GM19351 (cell line): ENCODE measurements at regions not wholly inside any gene's neighbourhood (a gene's known extent, or its start where the extent isn't known, plus 50 kb on each side); places are given as distances from the start of the nearest gene placed in this dataset.
"Not testable (repeated sequence)": the region's sequence is repeated elsewhere in the genome, so short reads cannot be mapped to it uniquely, and the experiment has no call there.

Experiments
- ATAC-seq: cut with Tn5 transposase; IDR thresholded peaks from one replicate; pipeline ENCODE4 v1.9.1; 2021; ENCODE audit warnings: mild to moderate bottlenecking, moderate library complexity; ENCODE audit not compliant: unreplicated experiment

DNA sequence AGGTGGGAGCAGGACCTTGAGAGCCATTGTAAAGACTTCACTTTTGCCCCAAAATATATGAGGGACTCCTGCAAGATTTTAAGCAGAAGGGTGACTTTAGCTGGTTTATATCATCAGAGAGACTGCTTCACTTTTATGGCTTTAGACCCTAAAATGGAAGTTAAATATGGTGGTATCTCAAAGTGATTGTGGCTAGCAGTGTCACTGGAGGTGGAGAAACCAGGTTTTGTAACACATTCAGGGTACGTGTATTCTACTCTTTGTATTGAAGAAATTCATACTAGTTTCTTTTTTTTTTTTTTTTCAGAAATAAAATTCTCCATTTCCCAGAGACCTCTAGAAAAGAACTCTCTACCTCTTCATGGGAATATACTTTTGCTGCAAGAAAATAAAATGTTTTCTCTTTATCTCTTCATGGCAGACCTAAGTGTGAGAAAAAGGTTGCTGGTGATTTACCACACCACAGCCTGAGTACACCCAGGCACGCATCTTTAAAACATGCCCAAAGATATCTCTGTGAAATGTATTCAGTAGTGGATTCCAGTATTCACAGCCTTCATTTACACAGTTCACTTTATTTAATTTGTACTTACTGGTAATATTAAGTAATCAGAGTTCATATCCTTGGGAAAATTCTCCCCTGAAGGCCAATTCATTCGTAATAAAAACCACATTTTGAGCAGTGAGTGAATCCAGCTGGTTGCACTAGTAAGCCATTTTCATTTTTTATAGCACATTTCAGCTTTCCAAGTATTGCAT lies 74.3 kb upstream of the GUCY1A1 start:
- no peak for ATAC-seq

DNA sequence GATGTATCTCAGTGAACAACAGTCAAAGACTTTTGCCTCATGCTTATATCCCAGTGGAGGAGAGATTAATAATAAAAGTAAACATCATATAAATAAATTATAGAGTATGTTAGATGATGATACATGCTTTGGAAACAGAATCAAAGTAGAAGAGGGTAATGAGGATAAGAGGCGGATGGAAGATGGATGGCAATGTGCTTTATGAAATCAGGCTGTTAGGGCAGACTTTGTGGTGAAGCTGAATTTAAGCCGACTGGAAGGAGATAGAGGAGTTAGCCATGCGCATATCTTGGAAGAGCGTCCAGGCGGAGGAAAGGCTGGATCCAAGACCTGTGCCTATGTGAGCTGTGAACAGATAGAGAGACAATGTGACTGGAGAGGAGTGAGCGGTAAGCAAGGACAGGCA lies 74.9 kb upstream of the GUCY1A1 start:
- no peak for ATAC-seq

DNA sequence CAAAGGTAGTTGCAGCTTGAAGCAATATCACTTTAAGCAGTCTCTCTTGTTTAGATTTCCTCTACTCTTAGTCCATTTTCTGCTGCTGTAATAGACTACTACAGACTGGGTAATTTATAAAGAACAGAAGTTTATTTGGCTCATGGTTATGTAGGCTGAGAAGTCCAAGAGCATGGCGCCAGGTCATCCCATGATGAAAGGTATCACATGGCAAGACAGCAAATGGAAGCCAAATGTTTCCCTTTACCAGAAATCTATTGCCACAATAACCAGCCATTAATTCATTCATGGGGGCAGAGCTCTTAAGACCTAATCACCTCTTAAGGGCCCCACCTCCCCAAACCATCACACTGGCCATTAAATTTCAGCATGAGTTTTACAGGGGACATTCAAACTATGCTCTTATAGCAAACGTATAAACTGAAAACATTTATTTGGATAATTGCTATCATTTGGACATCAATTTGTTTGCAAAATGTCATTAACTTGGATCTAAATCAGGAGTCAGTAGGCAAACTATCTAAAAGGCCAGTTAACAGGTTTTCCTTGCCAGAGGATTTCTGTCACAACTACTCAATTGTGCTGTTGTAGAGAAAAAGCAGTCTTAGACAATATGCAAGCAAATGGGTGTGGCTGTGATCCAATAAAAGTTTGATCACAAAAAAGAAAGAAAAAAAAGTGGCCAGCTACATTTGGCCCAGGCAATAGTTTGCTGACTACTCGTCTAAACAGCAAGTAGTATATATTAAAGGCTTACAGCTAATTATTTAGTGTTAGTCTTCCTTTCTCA lies 75.7 kb upstream of the GUCY1A1 start:
- ATAC-seq: no peak

DNA sequence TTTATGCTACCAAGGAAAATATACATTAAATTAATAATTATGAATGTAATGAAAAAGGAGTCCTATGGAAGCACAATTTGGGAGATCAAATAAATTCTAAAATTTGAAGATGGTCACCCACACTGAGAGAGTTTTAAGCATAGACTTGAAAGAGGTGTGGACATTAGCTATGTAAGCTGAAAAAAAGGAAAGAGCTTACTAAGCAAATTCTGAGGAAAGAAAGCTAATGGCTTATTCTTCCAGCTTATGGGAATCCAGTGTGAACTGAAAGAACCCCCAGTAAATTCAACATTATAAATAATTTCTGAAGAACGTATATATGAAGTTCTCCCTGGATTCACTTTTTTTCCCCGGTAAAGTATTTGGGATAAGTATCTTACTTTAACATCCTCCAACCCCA lies 78.2 kb upstream of the GUCY1A1 start:
- ATAC-seq: no peak

DNA sequence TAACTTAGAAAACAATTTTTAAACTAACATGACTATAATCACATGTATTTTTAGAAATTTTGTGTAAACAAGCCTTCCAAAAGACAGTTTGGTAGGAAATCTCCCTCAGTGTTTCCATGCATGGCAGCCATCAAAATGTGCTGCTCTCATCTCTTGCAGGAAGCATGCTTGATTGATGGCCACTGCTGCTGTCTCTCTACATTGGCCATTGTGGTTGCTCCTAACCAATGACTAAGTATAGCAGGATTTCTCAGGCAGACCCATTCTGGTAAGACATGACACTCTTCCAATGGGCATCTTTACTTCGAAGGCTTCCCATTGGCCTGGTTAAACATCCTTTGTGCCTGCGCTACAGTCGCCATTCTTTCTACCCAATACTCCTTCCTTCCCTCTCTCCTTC lies 78.9 kb upstream of the GUCY1A1 start:
- ATAC-seq: no peak

DNA sequence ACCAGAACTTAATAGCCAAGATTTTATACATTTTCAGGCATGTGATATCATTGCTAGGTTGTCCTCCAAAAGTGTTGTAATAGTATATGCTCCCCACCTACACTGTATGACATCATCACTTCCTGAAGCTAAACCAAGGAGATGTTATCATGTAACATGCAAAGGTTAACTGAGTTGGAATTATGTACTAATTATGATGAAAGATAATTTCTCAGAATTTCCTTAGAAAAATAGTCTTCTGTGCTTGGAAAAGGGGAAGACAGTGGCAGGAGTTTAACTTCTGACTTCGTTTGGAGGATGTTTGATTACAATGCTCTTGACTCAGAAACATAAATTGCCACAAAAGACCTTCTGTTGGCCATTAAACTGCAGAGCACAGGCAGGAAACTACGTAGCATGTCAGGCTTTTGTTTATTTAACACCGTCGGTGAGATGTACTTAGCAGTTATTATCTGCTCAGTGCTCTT lies 83.6 kb upstream of the GUCY1A1 start:
- ATAC-seq: no peak

DNA sequence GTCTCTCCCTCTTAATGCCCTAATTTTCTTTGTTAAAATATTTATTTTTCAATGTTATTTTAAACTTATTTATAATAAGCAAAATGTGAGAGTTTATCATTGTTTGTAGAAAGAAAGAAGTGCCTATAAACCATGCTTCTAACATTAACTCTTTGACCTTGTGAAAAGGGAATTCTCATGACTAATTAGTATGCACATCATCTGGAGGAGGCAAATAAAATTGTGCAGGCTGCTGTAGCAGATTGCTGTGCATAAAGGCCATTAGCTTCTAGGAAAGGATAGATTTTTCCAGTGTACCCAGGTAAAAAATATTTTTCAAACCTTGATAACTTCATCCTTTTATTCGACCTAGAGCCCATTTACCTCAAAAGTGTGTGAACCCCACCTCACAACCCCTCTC lies 84.6 kb upstream of the GUCY1A1 start:
- ATAC-seq: no peak

DNA sequence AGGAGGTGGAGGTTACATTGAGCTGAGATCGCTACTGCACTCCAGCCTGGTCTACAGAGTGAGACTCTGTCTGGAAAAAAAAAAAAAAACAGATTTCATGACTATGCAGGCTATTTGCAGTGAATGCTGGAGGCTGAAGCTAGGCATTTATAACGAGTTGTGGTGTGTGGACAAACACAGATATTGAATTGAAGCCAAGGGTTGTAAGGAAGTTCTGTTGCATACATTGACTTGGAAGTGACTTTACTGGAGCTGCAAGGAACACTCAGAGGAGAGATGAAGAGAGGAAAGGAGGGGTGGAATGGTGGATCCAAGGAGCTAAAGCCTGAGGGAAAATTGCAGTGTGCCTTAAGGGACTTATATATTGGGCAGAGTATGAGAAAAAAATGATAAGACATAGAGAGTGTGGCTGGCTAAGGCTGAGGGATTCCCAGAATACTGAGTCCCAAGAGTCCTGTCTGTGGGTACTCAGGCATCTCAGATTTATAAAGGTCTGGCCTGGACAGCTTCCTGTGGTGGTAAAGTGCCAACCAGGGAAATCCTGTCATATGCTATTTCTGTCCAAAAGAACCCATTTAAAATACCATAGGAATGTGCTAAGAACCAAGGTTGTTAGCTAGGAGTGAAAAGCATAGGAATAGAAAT lies 87.8 kb upstream of the GUCY1A1 start:
- ATAC-seq: no peak

DNA sequence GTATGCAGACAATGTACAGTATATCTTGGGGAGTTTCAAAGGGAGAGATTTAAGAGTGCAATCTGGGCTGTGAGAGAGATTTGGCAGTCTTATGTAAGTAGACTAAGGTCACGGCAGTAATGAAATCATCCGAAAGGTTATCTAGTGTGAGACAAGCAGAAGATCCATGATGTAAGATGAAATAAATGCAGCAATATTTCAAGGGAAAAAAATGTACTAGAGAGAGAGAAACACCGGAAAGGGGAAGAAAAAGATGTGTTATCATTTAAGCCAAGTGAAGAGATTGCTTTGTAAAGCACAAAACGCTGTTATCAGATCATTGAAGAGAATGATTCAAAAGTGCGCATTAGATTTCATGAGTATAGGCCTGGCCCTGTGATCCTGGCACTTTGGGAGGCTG lies 88.4 kb upstream of the GUCY1A1 start:
- no peak for ATAC-seq

DNA sequence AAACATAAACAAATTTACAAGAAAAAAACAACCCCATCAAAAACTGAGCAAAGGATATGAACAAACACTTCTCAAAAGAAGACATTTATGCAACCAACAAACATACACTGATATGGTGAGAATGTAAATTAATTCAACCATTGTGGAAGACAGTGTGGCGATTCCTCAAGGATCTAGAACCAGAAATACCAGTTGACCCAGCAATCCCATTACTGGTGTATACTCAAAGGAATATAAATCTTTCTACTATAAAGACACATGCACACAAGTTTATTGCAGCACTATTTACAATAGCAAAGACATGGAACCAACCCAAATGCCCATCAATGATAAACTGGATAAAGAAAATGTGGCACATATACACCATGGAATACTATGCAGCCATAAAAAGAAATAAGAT lies 92.3 kb upstream of the GUCY1A1 start:
- not testable (repeated sequence) for ATAC-seq

DNA sequence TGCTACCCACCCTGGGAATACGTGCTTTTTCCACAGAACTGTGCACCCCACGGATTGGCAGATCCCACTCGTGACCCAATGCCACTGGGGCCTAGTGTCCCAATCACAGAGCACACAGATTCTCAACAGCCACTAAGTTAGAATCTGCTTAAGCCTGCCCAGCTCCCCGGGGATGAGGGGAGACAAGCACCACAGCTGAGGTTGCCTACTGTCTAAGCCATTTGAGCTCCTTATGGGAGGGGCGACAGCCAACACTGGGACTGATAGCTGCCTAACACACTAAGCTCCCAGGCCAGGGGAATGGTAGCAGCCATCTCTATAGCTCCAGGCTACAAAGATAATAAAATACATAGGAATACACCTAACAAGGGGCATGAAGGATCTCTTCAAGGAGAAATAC lies 93.5 kb upstream of the GUCY1A1 start:
- no peak for ATAC-seq

DNA sequence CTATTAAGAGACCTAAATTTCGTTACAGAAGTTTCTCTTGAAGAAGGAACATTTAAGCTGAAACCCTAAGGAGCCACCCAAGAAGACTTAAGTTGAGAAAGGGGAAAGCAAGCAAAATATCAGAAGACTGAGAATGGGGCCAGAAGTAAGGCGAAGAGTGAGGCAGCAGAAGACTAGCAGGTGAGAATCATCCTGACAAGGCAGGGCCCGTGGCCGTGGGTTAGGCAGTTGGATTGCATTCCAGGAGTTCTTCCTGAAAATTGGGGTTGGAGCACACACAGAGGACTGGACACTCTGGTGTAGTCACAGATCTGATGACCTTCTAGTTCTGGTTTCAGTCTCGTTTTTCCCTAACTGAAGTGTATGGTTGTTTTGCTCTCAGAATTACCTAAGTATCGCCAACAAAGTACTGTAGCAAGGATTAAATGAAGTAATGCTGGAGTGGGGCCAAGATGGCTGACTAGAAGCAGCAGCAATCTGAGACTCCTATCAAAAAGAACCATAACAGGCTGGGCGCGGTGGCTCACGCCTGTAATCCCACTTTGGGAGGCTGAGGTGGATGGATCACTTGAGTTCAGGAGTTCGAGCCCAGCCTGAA lies 94.4 kb upstream of the GUCY1A1 start:
- ATAC-seq: no peak

DNA sequence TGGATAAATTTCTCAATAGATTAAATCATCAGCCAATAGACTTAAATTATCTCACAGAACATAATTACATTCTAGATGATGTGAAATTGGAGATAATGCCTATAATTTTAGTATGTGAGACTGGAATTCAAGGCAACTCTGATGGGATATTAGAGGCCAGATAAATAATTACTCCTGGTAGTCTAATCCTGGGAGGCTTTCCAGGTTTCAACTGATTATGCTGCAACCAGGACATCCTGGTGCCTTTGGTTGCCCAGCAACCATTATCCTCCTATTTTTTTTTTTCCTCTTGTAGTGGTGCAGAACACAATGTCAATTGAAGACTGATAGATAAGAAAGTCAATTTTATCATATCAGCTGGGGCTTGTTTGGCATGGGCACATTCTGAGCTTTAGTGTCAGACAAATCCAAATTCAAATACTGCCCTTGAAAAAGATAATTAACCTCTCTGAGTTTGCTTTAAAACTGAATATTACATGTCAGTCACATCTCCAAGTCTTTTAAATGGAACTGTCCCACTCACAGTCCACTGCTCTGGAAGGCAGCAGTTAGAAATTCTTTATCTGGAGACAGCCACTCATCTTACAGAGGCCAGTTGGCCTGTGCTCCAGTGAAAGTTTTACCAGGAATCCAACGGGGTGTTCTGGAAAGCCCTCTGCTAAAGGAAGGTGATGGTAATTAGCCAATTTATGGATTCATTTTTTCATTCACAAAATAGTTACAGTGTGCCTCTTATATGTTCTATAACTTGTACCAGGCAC lies 95.3 kb upstream of the GUCY1A1 start:
- ATAC-seq: no peak

DNA sequence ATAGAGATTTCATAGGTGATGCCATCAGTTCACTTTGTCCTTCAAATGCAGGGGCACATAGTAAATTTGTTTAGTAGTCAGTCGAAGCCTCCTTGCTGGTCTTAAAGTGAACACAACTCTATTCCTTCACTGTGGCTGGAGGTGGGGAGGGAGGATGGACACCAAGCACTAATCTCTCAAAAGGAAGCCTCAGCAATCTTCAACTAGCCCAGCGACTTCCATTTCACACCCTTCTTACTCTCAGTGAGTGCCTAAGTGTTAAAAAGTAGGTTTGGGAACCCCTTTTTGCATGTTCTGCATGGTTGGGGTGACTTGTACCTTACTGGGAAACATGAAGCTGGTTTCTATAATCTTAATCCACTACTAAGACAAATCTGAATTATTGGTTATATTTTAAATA lies 96.0 kb upstream of the GUCY1A1 start:
- no peak for ATAC-seq

DNA sequence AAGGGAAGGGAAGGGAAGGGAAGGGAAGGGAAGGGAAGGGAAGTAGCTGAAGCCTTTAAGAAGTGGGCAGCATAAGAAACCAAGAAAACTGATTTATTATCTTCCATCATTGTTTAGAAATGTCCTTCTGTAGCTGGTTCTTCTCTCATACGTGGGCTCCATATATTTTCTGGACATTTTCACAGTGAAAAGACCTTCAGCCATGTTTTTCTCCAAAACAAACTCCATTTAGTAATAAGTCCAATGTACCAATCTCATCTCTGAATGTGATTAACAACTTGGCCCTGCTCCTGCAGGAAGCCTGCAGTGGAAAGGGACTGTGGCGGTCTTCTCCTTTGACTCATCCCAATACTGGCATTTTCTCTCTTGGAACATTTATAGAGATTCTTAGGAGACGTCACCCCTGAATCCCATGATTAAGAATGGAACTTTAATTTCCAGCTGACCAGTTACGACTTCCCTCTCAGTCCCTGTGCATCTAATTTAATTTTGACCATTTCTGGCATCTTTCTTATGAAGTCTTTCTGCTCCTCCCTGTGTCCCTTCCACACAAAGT lies 96.6 kb upstream of the GUCY1A1 start:
- ATAC-seq: no peak

DNA sequence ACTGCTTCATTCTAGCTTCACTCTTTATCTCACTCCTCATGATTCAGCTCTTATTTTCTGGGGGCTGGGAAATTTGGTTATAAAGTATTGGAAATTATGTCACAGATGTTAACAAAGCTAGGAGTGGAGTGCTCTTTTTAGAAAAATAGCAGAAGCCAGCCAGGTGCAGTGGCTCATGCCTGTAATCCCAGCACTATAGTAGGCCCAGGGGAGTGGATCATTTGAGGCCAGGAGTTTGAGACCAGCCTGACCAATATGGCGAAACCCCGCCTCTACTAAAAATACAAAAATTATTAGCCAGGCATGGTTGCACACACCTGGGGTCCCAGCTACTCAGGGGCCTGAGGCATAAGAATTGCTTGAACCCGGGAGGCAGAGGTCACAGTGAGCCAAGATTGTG lies 97.2 kb upstream of the GUCY1A1 start:
- ATAC-seq: no peak

DNA sequence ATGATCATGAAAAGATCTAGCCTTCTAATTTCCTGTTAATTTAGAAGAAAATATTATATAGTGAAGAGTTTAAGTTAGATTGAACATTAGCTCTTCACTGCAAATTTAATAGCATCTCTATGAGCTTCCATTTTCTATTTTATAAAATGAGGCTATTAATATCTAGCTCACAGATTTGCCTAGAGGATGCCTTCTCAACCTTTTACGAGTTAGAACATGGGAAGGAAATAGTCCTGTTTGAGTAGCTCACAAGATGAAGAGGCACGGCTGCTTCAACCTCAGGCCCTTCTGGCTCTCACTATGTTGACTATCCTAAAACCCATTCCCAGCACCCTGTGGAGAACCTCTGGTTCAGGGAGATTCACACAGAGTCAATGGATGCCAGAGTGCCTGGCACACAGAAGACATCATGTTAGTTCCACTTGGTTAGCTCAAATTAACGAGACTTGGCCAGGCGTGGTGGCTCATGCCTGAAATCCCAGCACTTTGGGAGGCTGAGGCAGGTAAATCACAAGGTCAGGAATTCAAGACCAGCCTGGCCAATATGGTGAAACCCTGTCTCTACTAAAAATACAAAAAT lies 97.9 kb upstream of the GUCY1A1 start:
- no peak for ATAC-seq

DNA sequence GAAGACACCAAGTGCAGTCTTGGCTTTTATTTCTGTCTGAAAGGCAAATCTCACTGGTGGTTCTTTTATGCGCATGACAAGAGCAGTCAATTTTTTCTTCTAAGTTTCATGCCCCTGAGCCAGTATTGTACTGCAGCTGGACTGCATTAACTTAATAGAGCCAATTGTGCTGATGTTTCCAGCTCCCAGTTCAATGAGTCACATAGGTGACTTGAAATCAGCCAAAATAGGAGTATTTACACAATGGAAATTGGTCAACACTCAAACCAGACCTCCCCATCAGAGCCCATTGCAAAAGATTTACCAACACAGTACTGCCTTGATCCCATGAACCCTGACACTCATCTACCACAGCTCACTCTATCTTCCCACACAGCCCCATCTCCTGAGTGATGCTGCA lies 100.3 kb upstream of the GUCY1A1 start:
- ATAC-seq: no peak

DNA sequence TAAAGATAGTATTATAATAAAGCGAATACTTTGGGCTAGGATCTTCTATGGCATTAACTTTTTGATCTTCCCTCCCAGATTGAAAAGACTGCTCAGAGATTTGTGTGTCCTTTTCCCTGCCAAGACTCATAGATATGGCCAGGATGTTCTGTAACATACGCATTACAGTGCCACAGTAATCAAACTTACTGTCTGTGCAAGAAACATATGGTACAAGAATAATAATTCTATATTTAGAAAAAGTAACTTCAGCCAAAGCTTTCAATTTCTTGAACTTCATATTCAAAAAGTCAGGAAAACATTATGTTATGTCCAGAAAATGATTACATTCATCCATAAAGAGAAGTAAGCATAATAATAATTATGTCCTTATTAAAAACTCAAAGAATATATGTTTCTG lies 100.9 kb upstream of the GUCY1A1 start:
- ATAC-seq: no peak

DNA sequence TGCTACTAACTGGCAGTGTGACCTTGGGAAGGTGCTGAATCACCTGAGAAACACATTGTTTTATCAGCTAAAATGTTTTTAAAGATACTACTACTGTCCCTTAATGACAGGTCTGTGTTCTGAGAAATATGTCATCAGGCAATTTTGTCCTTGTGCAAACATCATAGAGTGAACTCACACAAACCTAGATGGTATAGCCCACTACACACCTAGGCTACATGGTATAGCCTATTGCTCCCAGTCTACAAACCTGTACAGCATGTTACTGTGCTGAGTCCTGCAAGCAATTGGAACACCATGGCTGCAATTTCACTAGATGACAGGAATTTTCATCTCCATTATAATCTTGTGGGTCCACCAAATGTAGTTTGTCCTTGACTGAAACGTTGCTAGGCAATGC lies 101.3 kb upstream of the GUCY1A1 start:
- no peak for ATAC-seq
